ENCODE measurements at regions not wholly inside any gene's neighbourhood (a gene's known extent, or its start where the extent isn't known, plus 50 kb on each side); places are given as distances from the start of the nearest gene placed in this dataset.

DNA sequence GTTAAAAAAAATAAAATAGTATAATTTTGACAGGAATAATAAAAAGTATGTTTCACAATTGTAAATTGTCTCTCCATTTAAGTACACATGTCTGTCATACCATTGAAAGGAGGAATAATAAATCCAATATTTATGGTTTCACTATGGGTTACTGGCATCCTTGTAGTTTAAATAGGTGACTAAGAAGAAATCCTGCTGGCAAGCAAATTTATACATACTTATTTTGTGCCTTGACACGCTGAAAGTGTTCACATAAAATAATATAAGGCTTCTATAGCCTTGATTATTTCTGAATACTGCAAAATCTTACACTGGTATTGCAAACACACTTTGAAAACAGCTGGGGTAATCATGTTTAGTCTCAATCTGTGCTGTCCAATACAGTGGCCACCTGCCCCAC lies 138.3 kb upstream of the ETAA1 start:
- TF ChIP-seq, protein P1, sequence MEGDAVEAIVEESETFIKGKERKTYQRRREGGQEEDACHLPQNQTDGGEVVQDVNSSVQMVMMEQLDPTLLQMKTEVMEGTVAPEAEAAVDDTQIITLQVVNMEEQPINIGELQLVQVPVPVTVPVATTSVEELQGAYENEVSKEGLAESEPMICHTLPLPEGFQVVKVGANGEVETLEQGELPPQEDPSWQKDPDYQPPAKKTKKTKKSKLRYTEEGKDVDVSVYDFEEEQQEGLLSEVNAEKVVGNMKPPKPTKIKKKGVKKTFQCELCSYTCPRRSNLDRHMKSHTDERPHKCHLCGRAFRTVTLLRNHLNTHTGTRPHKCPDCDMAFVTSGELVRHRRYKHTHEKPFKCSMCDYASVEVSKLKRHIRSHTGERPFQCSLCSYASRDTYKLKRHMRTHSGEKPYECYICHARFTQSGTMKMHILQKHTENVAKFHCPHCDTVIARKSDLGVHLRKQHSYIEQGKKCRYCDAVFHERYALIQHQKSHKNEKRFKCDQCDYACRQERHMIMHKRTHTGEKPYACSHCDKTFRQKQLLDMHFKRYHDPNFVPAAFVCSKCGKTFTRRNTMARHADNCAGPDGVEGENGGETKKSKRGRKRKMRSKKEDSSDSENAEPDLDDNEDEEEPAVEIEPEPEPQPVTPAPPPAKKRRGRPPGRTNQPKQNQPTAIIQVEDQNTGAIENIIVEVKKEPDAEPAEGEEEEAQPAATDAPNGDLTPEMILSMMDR (IDR thresholded peaks at IDR 0.05; ENCODE audit: borderline replicate concordance, control extremely low read depth, extremely low read depth, insufficient read depth, missing control alignments) = no peak
- in situ Hi-C loops (cut with MboI; ENCODE audit: low sequenced_read_pairs, unreplicated experiment) = no loop called here
- DNase-seq (ENCODE audit: low spot score) = no peak

DNA sequence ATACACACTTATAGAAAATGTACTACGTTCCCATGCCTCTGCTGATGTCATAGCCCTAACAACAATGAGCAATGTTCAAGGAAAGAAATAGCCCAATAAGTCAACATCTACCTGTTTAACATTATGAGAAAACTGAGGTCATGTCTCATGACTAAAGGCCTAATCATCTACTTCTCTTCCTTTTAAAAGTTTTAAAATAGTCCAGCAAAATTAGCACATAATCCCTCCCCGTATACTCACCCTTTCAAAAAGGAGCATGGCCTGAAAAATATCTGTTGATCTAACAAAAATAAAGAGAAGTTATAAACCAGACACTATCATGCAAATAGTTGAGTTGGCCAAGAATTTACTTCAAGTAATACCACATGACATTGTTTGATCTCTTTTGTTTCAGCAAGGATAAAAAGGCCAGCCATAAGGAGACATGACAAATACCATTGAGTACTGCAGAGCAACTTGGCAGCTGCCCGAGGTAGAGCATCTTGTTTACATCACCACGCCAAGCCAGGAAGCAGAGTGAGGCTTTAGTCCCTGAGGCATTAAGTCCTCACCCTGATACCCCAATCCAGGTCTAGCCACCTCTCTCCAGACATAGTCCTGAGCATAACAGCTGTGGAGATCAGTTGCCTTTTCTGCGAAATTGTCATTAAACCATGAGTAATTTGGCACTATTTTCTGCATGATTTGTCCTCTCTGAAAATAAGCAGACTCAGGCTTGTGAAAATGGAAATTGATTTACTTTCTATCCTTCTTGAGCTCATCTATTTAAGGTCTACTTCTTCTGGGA lies 137.4 kb upstream of the ETAA1 start:
- TF ChIP-seq, protein P1 (IDR thresholded peaks at IDR 0.05; ENCODE audit: borderline replicate concordance, control extremely low read depth, extremely low read depth, insufficient read depth, missing control alignments) = no peak
- in situ Hi-C loops (cut with MboI; ENCODE audit: low sequenced_read_pairs, unreplicated experiment) = no loop called here
- DNase-seq (ENCODE audit: low spot score) = no peak

DNA sequence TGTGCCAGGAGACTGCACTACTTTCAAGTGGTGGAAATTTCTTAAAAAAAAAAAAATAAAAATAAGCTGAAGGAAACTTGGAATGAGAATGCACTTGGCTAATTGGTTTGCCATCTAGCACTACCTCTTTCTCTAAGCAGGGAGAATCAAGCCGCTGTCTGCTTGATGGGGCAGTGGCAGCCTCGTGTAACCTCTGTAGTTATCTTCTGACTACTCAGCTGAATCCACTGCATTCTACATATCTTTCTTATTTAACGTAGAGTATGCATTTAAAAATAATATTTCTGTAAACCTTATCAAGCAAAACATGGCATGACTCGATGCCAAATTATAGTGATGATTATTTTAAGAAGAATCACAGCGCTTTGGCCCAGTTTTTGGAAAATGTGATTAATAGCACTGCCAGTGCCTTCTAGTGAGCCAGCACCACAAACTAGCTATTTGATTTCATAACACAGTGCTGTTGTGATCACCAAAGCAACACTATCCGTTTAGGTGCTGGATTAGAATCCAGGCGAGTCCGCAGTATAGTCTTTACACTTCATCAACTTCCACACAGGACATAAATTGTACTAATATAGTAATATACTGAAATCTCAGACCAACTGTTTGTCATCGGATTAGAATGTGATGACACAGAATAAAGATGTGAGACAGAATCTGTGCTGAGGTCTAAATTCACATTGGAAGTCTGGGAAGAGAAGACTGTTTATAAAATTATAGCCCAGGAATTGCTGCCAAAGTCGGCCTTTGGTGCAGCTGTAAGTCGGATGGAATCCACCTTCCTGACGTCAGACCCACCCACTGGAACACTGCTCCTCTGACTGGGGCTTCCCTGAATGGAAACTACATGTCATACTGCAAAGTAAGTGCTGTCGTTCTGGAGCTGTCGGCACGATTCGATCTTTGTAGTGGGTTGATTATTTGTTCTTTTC lies 136.5 kb upstream of the ETAA1 start:
- in situ Hi-C loops (cut with MboI; ENCODE audit: low sequenced_read_pairs, unreplicated experiment) = no loop called here
- DNase-seq (ENCODE audit: low spot score) = no peak
- TF ChIP-seq, protein P1 (IDR thresholded peaks at IDR 0.05; ENCODE audit: borderline replicate concordance, control extremely low read depth, extremely low read depth, insufficient read depth, missing control alignments) = no peak

DNA sequence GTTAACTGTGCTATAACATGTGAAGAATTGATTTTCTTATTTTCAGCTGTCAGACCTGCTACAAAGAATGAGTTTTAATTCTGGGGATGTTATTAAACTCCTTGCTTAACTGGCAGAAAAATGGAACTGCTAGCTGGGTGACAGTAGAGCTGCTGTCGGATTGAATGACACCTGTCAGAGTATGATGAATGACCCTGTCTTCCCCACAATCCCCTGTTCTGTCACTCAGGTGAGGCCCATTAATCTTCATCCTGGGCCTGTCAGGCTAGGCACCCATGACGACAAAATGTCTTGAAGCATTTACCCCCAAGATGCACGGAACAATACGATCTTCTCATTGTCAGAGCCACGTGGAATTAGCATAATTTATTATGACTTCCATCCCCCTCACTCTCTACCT lies 129.9 kb upstream of the ETAA1 start:
- in situ Hi-C loops (cut with MboI; ENCODE audit: low sequenced_read_pairs, unreplicated experiment) = no loop called here
- TF ChIP-seq, protein P1 (IDR thresholded peaks at IDR 0.05; ENCODE audit: borderline replicate concordance, control extremely low read depth, extremely low read depth, insufficient read depth, missing control alignments) = no peak
- DNase-seq (ENCODE audit: low spot score) = no peak

DNA sequence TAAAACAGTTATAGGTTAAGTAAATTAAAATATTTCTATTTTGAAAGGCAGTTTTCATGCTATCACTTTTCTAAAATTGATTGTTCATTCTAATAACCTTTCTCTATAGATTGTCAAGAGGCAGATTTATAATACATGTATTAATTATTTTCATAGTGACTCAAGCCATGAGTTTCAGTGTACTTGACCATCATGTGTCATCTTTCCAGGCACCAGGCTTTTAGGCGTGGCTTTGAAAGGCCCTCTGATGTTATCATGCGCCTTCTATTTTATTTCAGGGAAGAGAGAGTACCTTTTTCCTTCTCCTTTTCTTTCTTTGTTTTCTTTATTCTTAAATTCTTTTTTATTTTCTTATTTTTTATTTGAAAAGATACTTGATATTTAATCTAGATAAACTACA lies 128.3 kb upstream of the ETAA1 start:
- DNase-seq (ENCODE audit: low spot score) = no peak
- TF ChIP-seq, protein P1 (IDR thresholded peaks at IDR 0.05; ENCODE audit: borderline replicate concordance, control extremely low read depth, extremely low read depth, insufficient read depth, missing control alignments) = no peak
- in situ Hi-C loops (cut with MboI; ENCODE audit: low sequenced_read_pairs, unreplicated experiment) = no loop called here

DNA sequence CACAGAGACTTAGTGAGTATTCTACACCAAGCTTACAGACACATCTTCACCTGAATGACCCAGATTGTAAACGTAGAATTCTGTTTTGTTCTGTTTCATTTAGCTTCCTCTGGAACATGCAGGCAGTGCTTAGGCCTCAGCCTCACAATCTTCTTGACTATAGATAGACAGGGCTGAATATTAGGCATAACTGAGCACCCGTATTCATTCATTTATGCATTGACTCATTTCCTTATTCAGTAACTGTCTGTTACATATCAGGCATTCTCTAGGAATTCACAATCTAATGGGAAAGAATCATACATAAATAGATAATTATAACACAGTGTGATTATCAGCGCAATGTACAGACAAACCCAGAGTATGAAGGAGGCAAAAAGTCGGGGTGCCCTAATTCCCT lies 124.9 kb upstream of the ETAA1 start:
- in situ Hi-C loops (cut with MboI; ENCODE audit: low sequenced_read_pairs, unreplicated experiment) = no loop called here
- no peak for DNase-seq (ENCODE audit: low spot score)
- TF ChIP-seq, protein P1 (IDR thresholded peaks at IDR 0.05; ENCODE audit: borderline replicate concordance, control extremely low read depth, extremely low read depth, insufficient read depth, missing control alignments) = no peak

Data from GM13976 (cell line).